ENCODE measurements at regions not wholly inside any gene's neighbourhood (a gene's known extent, or its start where the extent isn't known, plus 50 kb on each side); places are given as distances from the start of the nearest gene placed in this dataset.

GRCh38 chr9:19689328-19690101, 99.3 kb downstream of the SLC24A2 start:
- Histone ChIP-seq H3K9ac (ENCODE audit: low read length) (no peak overlapping the region), H3K27me3 (ENCODE audit: control insufficient read depth in 1 of 2, insufficient read depth in 2 of 2, low read length in 2 of 2) (no peaks in the 10 kb centered on the region), H3K4me3 (ENCODE audit: low read depth in 1 of 2, low read length in 2 of 2) (no peak overlapping the region), H3K4me1 (ENCODE audit: insufficient read depth, low read length) (no peaks in the 10 kb centered on the region), H3K27ac (ENCODE audit: low read depth, low read length) (no peak overlapping the region), H3K9me3 (ENCODE audit: low read length) (no peaks in the 10 kb centered on the region), H3K36me3 (ENCODE audit: insufficient read depth, low read length) (no peaks in the 10 kb centered on the region)

- H3K27ac ChIP-seq (ENCODE audit: low read depth, low read length) = no peak overlapping the region
- H3K27me3 ChIP-seq (ENCODE audit: control insufficient read depth in 1 of 2, insufficient read depth in 2 of 2, low read length in 2 of 2) = no peaks in the 10 kb centered on the region
Measured at GRCh38 chr9:19683715-19684114, 105.1 kb downstream of the SLC24A2 start.

GRCh38 chr9:19682397-19682796, 106.4 kb downstream of the SLC24A2 start:
- Histone ChIP-seq H3K4me3 (ENCODE audit: low read depth in 1 of 2, low read length in 2 of 2) (no peak overlapping the region), H3K27me3 (ENCODE audit: control insufficient read depth in 1 of 2, insufficient read depth in 2 of 2, low read length in 2 of 2) (no peaks in the 10 kb centered on the region), H3K36me3 (ENCODE audit: insufficient read depth, low read length) (no peaks in the 10 kb centered on the region), H3K9ac (ENCODE audit: low read length) (no peak overlapping the region), H3K9me3 (ENCODE audit: low read length) (no peaks in the 10 kb centered on the region), H3K4me1 (ENCODE audit: insufficient read depth, low read length) (no peaks in the 10 kb centered on the region), H3K27ac (ENCODE audit: low read depth, low read length) (no peak overlapping the region)

More at GRCh38 chr9:19683715-19684114, 105.1 kb downstream of the SLC24A2 start:
- H3K9ac ChIP-seq (ENCODE audit: low read length) = no peak overlapping the region
- H3K4me3 ChIP-seq (ENCODE audit: low read depth in 1 of 2, low read length in 2 of 2) = no peak overlapping the region
- H3K4me1 ChIP-seq (ENCODE audit: insufficient read depth, low read length) = no peaks in the 10 kb centered on the region
- H3K9me3 ChIP-seq (ENCODE audit: low read length) = no peaks in the 10 kb centered on the region
- H3K36me3 ChIP-seq (ENCODE audit: insufficient read depth, low read length) = no peaks in the 10 kb centered on the region

GRCh38 chr9:19681846-19682245, 107.0 kb downstream of the SLC24A2 start:
- Histone ChIP-seq H3K9me3 (ENCODE audit: low read length) (no peaks in the 10 kb centered on the region), H3K4me3 (ENCODE audit: low read depth in 1 of 2, low read length in 2 of 2) (no peak overlapping the region), H3K36me3 (ENCODE audit: insufficient read depth, low read length) (no peaks in the 10 kb centered on the region), H3K27me3 (ENCODE audit: control insufficient read depth in 1 of 2, insufficient read depth in 2 of 2, low read length in 2 of 2) (no peaks in the 10 kb centered on the region), H3K4me1 (ENCODE audit: insufficient read depth, low read length) (no peaks in the 10 kb centered on the region), H3K9ac (ENCODE audit: low read length) (no peak overlapping the region), H3K27ac (ENCODE audit: low read depth, low read length) (no peak overlapping the region)

GRCh38 chr9:19677924-19678323, 110.9 kb downstream of the SLC24A2 start:
- no peak overlapping the region for H3K9ac ChIP-seq (ENCODE audit: low read length)
- no peaks in the 10 kb centered on the region for H3K27me3 ChIP-seq (ENCODE audit: control insufficient read depth in 1 of 2, insufficient read depth in 2 of 2, low read length in 2 of 2)
- no peak overlapping the region for H3K4me3 ChIP-seq (ENCODE audit: low read depth in 1 of 2, low read length in 2 of 2)
- no peak overlapping the region for H3K27ac ChIP-seq (ENCODE audit: low read depth, low read length)
- H3K4me1 ChIP-seq (ENCODE audit: insufficient read depth, low read length) = no peaks in the 10 kb centered on the region
- H3K36me3 ChIP-seq (ENCODE audit: insufficient read depth, low read length) = no peaks in the 10 kb centered on the region
- H3K9me3 ChIP-seq (ENCODE audit: low read length) = no peaks in the 10 kb centered on the region

GRCh38 chr9:19675492-19675891, 113.3 kb downstream of the SLC24A2 start:
- H3K4me3 ChIP-seq (ENCODE audit: low read depth in 1 of 2, low read length in 2 of 2) = no peak overlapping the region
- H3K36me3 ChIP-seq (ENCODE audit: insufficient read depth, low read length) = no peaks in the 10 kb centered on the region
- no peaks in the 10 kb centered on the region for H3K9me3 ChIP-seq (ENCODE audit: low read length)
- no peak overlapping the region for H3K9ac ChIP-seq (ENCODE audit: low read length)
- H3K4me1 ChIP-seq (ENCODE audit: insufficient read depth, low read length) = no peaks in the 10 kb centered on the region
- no peak overlapping the region for H3K27ac ChIP-seq (ENCODE audit: low read depth, low read length)
- no peaks in the 10 kb centered on the region for H3K27me3 ChIP-seq (ENCODE audit: control insufficient read depth in 1 of 2, insufficient read depth in 2 of 2, low read length in 2 of 2)

- no peaks in the 10 kb centered on the region for H3K36me3 ChIP-seq (ENCODE audit: insufficient read depth, low read length)
- no peaks in the 10 kb centered on the region for H3K27me3 ChIP-seq (ENCODE audit: control insufficient read depth in 1 of 2, insufficient read depth in 2 of 2, low read length in 2 of 2)
- H3K4me3 ChIP-seq (ENCODE audit: low read depth in 1 of 2, low read length in 2 of 2) = no peak overlapping the region
- peaks cover 5% of the 10 kb centered on the region for H3K4me1 ChIP-seq (ENCODE audit: insufficient read depth, low read length)
- H3K9me3 ChIP-seq (ENCODE audit: low read length) = no peaks in the 10 kb centered on the region
- no peak overlapping the region for H3K27ac ChIP-seq (ENCODE audit: low read depth, low read length)
- H3K9ac ChIP-seq (ENCODE audit: low read length) = no peak overlapping the region
Measured at GRCh38 chr9:19666575-19666974, 122.3 kb downstream of the SLC24A2 start.

- Histone ChIP-seq H3K9me3 (ENCODE audit: low read length) (no peaks in the 10 kb centered on the region), H3K27ac (ENCODE audit: low read depth, low read length) (no peak overlapping the region), H3K36me3 (ENCODE audit: insufficient read depth, low read length) (no peaks in the 10 kb centered on the region), H3K27me3 (ENCODE audit: control insufficient read depth in 1 of 2, insufficient read depth in 2 of 2, low read length in 2 of 2) (no peaks in the 10 kb centered on the region), H3K9ac (ENCODE audit: low read length) (no peak overlapping the region), H3K4me1 (ENCODE audit: insufficient read depth, low read length) (peaks cover 5% of the 10 kb centered on the region), H3K4me3 (ENCODE audit: low read depth in 1 of 2, low read length in 2 of 2) (no peak overlapping the region)
Measured at GRCh38 chr9:19665146-19665863, 123.5 kb downstream of the SLC24A2 start.

- Histone ChIP-seq H3K4me1 (ENCODE audit: insufficient read depth, low read length) (peaks cover 5% of the 10 kb centered on the region), H3K27me3 (ENCODE audit: control insufficient read depth in 1 of 2, insufficient read depth in 2 of 2, low read length in 2 of 2) (no peaks in the 10 kb centered on the region), H3K27ac (ENCODE audit: low read depth, low read length) (no peak overlapping the region), H3K9ac (ENCODE audit: low read length) (no peak overlapping the region), H3K4me3 (ENCODE audit: low read depth in 1 of 2, low read length in 2 of 2) (no peak overlapping the region), H3K9me3 (ENCODE audit: low read length) (no peaks in the 10 kb centered on the region), H3K36me3 (ENCODE audit: insufficient read depth, low read length) (no peaks in the 10 kb centered on the region)
Measured at GRCh38 chr9:19663570-19663969, 125.3 kb downstream of the SLC24A2 start.

- no peaks in the 10 kb centered on the region for H3K9me3 ChIP-seq (ENCODE audit: low read length)
- no peak overlapping the region for H3K9ac ChIP-seq (ENCODE audit: low read length)
- no peaks in the 10 kb centered on the region for H3K27me3 ChIP-seq (ENCODE audit: control insufficient read depth in 1 of 2, insufficient read depth in 2 of 2, low read length in 2 of 2)
- no peak overlapping the region for H3K27ac ChIP-seq (ENCODE audit: low read depth, low read length)
- H3K4me3 ChIP-seq (ENCODE audit: low read depth in 1 of 2, low read length in 2 of 2) = no peak overlapping the region
- H3K4me1 ChIP-seq (ENCODE audit: insufficient read depth, low read length) = peaks cover 5% of the 10 kb centered on the region
- H3K36me3 ChIP-seq (ENCODE audit: insufficient read depth, low read length) = no peaks in the 10 kb centered on the region
Measured at GRCh38 chr9:19662213-19662612, 126.6 kb downstream of the SLC24A2 start.

GRCh38 chr9:19660019-19660418, 128.8 kb downstream of the SLC24A2 start:
- H3K9ac ChIP-seq (ENCODE audit: low read length) = no peak overlapping the region
- H3K27ac ChIP-seq (ENCODE audit: low read depth, low read length) = no peak overlapping the region
- no peak overlapping the region for H3K4me3 ChIP-seq (ENCODE audit: low read depth in 1 of 2, low read length in 2 of 2)
- H3K36me3 ChIP-seq (ENCODE audit: insufficient read depth, low read length) = no peaks in the 10 kb centered on the region
- no peaks in the 10 kb centered on the region for H3K9me3 ChIP-seq (ENCODE audit: low read length)
- no peaks in the 10 kb centered on the region for H3K27me3 ChIP-seq (ENCODE audit: control insufficient read depth in 1 of 2, insufficient read depth in 2 of 2, low read length in 2 of 2)
- no peaks in the 10 kb centered on the region for H3K4me1 ChIP-seq (ENCODE audit: insufficient read depth, low read length)

GRCh38 chr9:19656704-19657103, 132.1 kb downstream of the SLC24A2 start:
- no peak overlapping the region for H3K27ac ChIP-seq (ENCODE audit: low read depth, low read length)
- H3K27me3 ChIP-seq (ENCODE audit: control insufficient read depth in 1 of 2, insufficient read depth in 2 of 2, low read length in 2 of 2) = no peaks in the 10 kb centered on the region
- H3K4me3 ChIP-seq (ENCODE audit: low read depth in 1 of 2, low read length in 2 of 2) = no peak overlapping the region
- no peaks in the 10 kb centered on the region for H3K9me3 ChIP-seq (ENCODE audit: low read length)
- H3K4me1 ChIP-seq (ENCODE audit: insufficient read depth, low read length) = no peaks in the 10 kb centered on the region
- no peaks in the 10 kb centered on the region for H3K36me3 ChIP-seq (ENCODE audit: insufficient read depth, low read length)
- H3K9ac ChIP-seq (ENCODE audit: low read length) = no peak overlapping the region

Data from muscle layer of colon (tissue), 2 donors.